GM10266 (cell line): ENCODE measurements at regions not wholly inside any gene's neighbourhood (a gene's known extent, or its start where the extent isn't known, plus 50 kb on each side); places are given as distances from the start of the nearest gene placed in this dataset.
"Not testable (repeated sequence)": the region's sequence is repeated elsewhere in the genome, so short reads cannot be mapped to it uniquely, and the experiment has no call there.

ENCODE experiments used
- DNase-seq: peaks from one replicate; pipeline ENCODE4 v3.0.0; 2012; ENCODE audit errors: extremely low spot score
- CTCF ChIP-seq: IDR thresholded peaks from 2 replicates; pipeline ENCODE4 v1.5.1; 2012; ENCODE audit warnings: mild to moderate bottlenecking, low read depth; ENCODE audit not compliant: control insufficient read depth, insufficient read depth; ENCODE audit errors: missing control alignments

- TF ChIP-seq CTCF: no peak
- DNase-seq: no peak
Observed at GRCh38 chr3:35439663-35440062, 199.7 kb upstream of the ARPP21 start.

GRCh38 chr3:35440826-35441225 lies 198.5 kb upstream of the ARPP21 start:
- TF ChIP-seq CTCF: no peak
- no peak for DNase-seq

- no peak for TF ChIP-seq CTCF
- DNase-seq: no peak
Observed at GRCh38 chr3:35446896-35447295, 192.4 kb upstream of the ARPP21 start.

GRCh38 chr3:35448121-35448520 lies 191.2 kb upstream of the ARPP21 start:
- no peak for TF ChIP-seq CTCF

GRCh38 chr3:35448681-35449080 lies 190.6 kb upstream of the ARPP21 start:
- DNase-seq: no peak
- no peak for TF ChIP-seq CTCF

More at GRCh38 chr3:35448121-35448520, 191.2 kb upstream of the ARPP21 start:
- no peak for DNase-seq

GRCh38 chr3:35454819-35455218 lies 184.5 kb upstream of the ARPP21 start:
- DNase-seq: not testable (repeated sequence)

- no peak for TF ChIP-seq CTCF
Observed at GRCh38 chr3:35473956-35474355, 165.4 kb upstream of the ARPP21 start.

GRCh38 chr3:35482566-35482965 lies 156.8 kb upstream of the ARPP21 start:
- DNase-seq: not testable (repeated sequence)

More at GRCh38 chr3:35473956-35474355, 165.4 kb upstream of the ARPP21 start:
- no peak for DNase-seq
